ENCODE measurements at regions not wholly inside any gene's neighbourhood (a gene's known extent, or its start where the extent isn't known, plus 50 kb on each side); places are given as distances from the start of the nearest gene placed in this dataset.
A peak's percentile ranks its signal among the peaks of the same experiment; 100 is the strongest.

DNA sequence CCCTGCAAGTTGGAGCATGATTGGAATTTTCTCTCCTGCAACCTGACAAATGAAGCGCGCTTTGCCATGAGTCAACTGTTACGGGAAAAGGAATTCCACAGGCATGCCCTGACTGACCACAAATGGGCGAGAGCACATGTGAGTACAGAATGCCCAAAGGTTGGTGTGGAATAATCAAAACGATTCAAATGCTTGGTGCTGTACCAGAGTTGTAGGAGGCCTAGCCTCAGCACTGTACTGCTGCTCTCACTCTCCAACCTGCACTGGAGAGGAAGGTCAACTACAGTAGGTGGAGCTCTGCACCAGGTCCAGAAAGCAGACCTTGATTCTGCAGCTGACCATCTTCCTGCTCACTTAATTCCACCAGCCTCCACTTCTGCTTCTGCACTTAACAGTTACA, 406.9 kb upstream of the ACTBL2 start:
- peak in 1 of 2 donors; percentile 63 for DNase-seq
- WGBS, 5 donors, result 66 to 77% (median 76%) methylated on average over 5 of the region's 5 CpGs
- intact Hi-C loops (cut with DNase I; ENCODE audit: low total_unique reads), result no loop called here

GRCh38 chr5:57887851-57888621, 405.4 kb upstream of the ACTBL2 start:
- DNase-seq, result peak; percentile 34 to 85
- Histone ChIP-seq H3K36me3 (no peaks in the 10 kb centered on the region), H3K4me1 (no peaks in the 10 kb centered on the region), H3K4me3 (no peak overlapping the region), H3K27me3 (no peaks in the 10 kb centered on the region), H3K27ac (no peak overlapping the region), H3K9me3 (no peaks in the 10 kb centered on the region)
- intact Hi-C loops (cut with DNase I; ENCODE audit: low total_unique reads), result no loop called here
- WGBS, 5 donors, result 34 to 40% (median 38%) methylated on average over 6 of the region's 6 CpGs
- TF ChIP-seq CTCF (IDR thresholded peaks at IDR 0.05) (peak in 5 of 7 experiments; percentile 11 to 51 (median 37)), POLR2AphosphoS5 (IDR thresholded peaks at IDR 0.05) (peak in 1 of 3 donors; percentile 11), EP300 (IDR thresholded peaks at IDR 0.05) (no peak)

More for the DNA sequence above, 406.9 kb upstream of the ACTBL2 start:
- Histone ChIP-seq H3K27ac (no peak overlapping the region), H3K9me3 (no peaks in the 10 kb centered on the region), H3K27me3 (no peaks in the 10 kb centered on the region), H3K4me1 (no peaks in the 10 kb centered on the region), H3K36me3 (no peaks in the 10 kb centered on the region), H3K4me3 (no peak overlapping the region)
- TF ChIP-seq POLR2AphosphoS5 (IDR thresholded peaks at IDR 0.05) (no peak), CTCF (IDR thresholded peaks at IDR 0.05) (peak in 2 of 7 experiments; percentile 7 to 10)

DNA sequence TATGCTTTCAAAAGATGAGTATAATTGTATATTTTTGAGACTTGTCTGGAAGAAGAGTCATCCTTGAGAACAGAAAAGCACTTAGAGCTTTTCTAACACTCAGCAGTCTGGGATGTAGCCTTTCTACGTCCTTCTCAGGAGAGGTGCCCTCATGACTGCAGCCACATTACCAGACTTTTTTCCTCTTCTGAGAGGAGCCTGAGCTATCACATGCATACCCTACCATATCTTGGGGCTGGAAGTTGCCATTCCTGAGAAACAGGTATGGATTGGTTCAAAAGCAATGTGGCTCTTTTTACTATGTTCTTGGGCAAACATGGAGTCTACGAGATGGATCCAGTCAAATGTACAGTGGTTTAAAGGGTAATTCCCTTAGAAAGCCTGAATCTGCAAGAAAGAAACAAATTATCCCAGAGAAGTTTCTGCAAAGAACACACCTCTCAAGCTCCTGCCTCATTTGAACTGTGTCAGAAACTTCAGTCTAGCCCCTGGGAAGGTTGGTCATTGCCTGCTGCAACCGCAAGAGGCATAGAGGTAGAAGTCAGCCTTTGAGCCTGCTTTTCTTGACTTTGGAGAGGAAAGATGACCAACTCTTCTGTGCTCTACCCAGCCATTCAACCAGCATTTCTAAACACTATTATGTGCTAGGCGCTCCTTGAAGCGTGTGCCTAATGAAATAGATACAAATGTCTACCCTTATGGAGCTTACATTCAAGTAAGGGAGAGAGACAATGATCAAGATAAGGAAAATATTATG, 401.9 kb upstream of the ACTBL2 start:
- intact Hi-C loops (cut with DNase I; ENCODE audit: low total_unique reads), result no loop called here

DNA sequence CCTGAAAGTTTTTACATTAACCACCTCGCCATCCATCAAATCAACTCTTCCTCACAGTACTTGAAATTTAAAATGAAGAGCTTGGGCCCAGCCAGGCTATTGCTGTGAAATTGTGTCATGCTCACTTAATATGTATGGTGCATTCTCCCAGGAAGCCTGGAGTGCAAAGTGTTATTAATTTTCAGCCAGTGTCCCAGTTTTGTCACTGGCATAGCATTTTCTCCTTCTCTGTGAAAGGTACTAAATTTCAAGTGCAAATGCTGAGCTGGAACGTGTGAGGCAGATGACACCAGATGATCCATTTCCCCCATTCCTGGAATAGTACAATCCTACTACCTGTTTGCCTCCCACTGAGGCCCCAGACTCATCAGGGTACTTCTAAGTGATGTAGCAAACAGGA, 397.6 kb upstream of the ACTBL2 start:
- Histone ChIP-seq H3K27me3 (no peaks in the 10 kb centered on the region), H3K9me3 (no peaks in the 10 kb centered on the region), H3K4me1 (no peaks in the 10 kb centered on the region), H3K27ac (no peak overlapping the region), H3K4me3 (no peak overlapping the region), H3K36me3 (no peaks in the 10 kb centered on the region)
- 31 to 44% (median 33%) methylated on average over 2 of the region's 2 CpGs for WGBS, 5 donors
- DNase-seq, result no peak
- intact Hi-C loops (cut with DNase I; ENCODE audit: low total_unique reads), result no loop called here
- TF ChIP-seq CTCF (IDR thresholded peaks at IDR 0.05) (no peak), POLR2AphosphoS5 (IDR thresholded peaks at IDR 0.05) (no peak), POLR2A (IDR thresholded peaks at IDR 0.05) (no peak), EP300 (IDR thresholded peaks at IDR 0.05) (no peak)

More for the DNA sequence above, 401.9 kb upstream of the ACTBL2 start:
- Histone ChIP-seq H3K4me3 (no peak overlapping the region), H3K27me3 (no peaks in the 10 kb centered on the region), H3K27ac (no peak overlapping the region), H3K36me3 (no peaks in the 10 kb centered on the region), H3K4me1 (no peaks in the 10 kb centered on the region), H3K9me3 (no peaks in the 10 kb centered on the region)
- no peak for DNase-seq
- 94 to 99% (median 96%) methylated on average over 5 of the region's 5 CpGs for WGBS, 5 donors
- no peak for TF ChIP-seq POLR2AphosphoS5 (IDR thresholded peaks at IDR 0.05)
- TF ChIP-seq EP300 (IDR thresholded peaks at IDR 0.05), result no peak
- TF ChIP-seq CTCF (IDR thresholded peaks at IDR 0.05), result no peak
- no peak for TF ChIP-seq POLR2A (IDR thresholded peaks at IDR 0.05)

All from stomach (tissue), 8 donors.